RWPE2 (cell line): ENCODE measurements at regions not wholly inside any gene's neighbourhood (a gene's known extent, or its start where the extent isn't known, plus 50 kb on each side); places are given as distances from the start of the nearest gene placed in this dataset.
"Not testable (repeated sequence)": the region's sequence is repeated elsewhere in the genome, so short reads cannot be mapped to it uniquely, and the experiment has no call there.

Experiments
- ATAC-seq: fragments of 200-7000 bp; cut with Tn5 transposase; 3 replicates; pipeline ENCODE4 v1.9.1; 2021; ENCODE audit warnings: low read depth
- DNase-seq: peaks from one replicate; pipeline ENCODE4 v3.0.0-alpha.2; 2020; ENCODE audit warnings: low spot score
- H3K27ac ChIP-seq: fragments of 450-650 bp; 2 replicates; pipeline ENCODE4 v1.5.1; 2017; ENCODE audit warnings: mild to moderate bottlenecking; ENCODE audit not compliant: poor library complexity, severe bottlenecking
- H3K27me3 ChIP-seq: fragments of 250-450 bp; sonication (Bioruptor Pico); 2 replicates; pipeline ENCODE4 v1.5.1; 2021; ENCODE audit warnings: mild to moderate bottlenecking, moderate library complexity; ENCODE audit not compliant: insufficient read depth, poor library complexity, severe bottlenecking
- H3K36me3 ChIP-seq: fragments of 250-450 bp; sonication (Bioruptor Pico); 2 replicates; pipeline ENCODE4 v1.5.1; 2020; ENCODE audit warnings: low read depth, mild to moderate bottlenecking, moderate library complexity
- H3K4me1 ChIP-seq: fragments of 250-450 bp; sonication (Bioruptor Pico); 2 replicates; pipeline ENCODE4 v1.5.1; 2021; ENCODE audit warnings: mild to moderate bottlenecking, moderate library complexity; ENCODE audit not compliant: insufficient read depth, poor library complexity, severe bottlenecking
- H3K4me3 ChIP-seq: fragments of 250-450 bp; sonication (Bioruptor Pico); 2 replicates; pipeline ENCODE4 v1.5.1; 2021; ENCODE audit warnings: mild to moderate bottlenecking, moderate library complexity; ENCODE audit not compliant: severe bottlenecking
- H3K9me3 ChIP-seq: fragments of 250-450 bp; sonication (Bioruptor Pico); 2 replicates; pipeline ENCODE4 v1.5.1; 2021; ENCODE audit warnings: mild to moderate bottlenecking, moderate library complexity; ENCODE audit not compliant: severe bottlenecking
- CTCF ChIP-seq: fragments of 450-650 bp; IDR thresholded peaks from one replicate; pipeline ENCODE4 v1.5.1; 2017; ENCODE audit warnings: mild to moderate bottlenecking, moderate library complexity; ENCODE audit not compliant: poor library complexity, severe bottlenecking

- Histone ChIP-seq H3K4me3 (no peak overlapping the region), H3K27me3 (no peaks in the 10 kb centered on the region), H3K4me1 (peaks cover 11% of the 10 kb centered on the region), H3K27ac (peak overlapping the region; percentile 54), H3K9me3 (no peaks in the 10 kb centered on the region), H3K36me3 (no peaks in the 10 kb centered on the region)
- ATAC-seq (no peak), DNase-seq (no peak)
- no peak for TF ChIP-seq CTCF
Measured at GRCh38 chr1:221988829-221989228, 246.9 kb upstream of the DUSP10 start.

GRCh38 chr1:221987860-221988520, 246.1 kb upstream of the DUSP10 start:
- Histone ChIP-seq H3K27ac (peak overlapping the region; percentile 54), H3K9me3 (no peaks in the 10 kb centered on the region), H3K27me3 (no peaks in the 10 kb centered on the region), H3K4me1 (peaks cover 11% of the 10 kb centered on the region), H3K4me3 (no peak overlapping the region), H3K36me3 (no peaks in the 10 kb centered on the region)
- ATAC-seq: peak; percentile 79
- no peak for TF ChIP-seq CTCF
- DNase-seq: no peak

DNA sequence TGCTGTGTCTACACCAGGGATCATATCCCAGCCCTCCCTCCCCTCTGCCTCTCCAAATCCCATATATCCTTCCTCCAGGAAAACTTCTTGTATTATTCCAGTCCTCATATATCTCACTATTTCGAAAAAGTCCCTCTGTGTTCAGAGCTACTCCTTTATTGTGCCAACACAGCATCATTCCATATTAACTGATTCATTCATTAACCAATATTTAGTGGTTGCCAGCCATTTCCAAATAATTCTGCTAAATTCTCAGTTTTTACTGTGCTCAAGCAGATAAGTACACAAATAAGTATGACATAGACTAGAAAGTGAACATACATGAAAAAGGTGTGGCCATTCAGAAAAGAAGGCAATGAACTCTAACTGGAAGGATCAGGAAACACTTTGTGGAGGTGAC, 241.6 kb upstream of the DUSP10 start:
- Histone ChIP-seq H3K36me3 (no peaks in the 10 kb centered on the region), H3K27me3 (no peaks in the 10 kb centered on the region), H3K9me3 (no peaks in the 10 kb centered on the region), H3K4me3 (no peak overlapping the region), H3K27ac (no peak overlapping the region), H3K4me1 (peaks cover 11% of the 10 kb centered on the region)
- no peak for TF ChIP-seq CTCF
- DNase-seq (no peak), ATAC-seq (no peak)

DNA sequence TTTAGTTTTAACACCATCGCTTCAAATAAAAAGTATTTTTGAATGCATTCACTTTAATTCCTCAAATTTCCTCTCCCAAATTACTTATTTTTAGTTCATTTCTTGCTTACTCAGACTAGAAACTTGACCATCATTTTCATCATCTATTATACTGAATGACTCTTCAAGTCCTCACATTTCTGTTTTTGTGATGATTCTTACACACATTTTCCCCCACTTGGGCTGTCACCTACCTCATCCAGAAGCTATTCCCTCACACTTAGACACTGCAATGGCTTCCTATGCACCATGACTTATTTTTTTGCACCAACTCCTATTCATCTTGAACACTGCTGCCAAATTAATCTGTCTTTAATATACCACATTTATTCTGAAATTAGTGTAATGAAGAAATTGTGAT, 239.6 kb upstream of the DUSP10 start:
- Histone ChIP-seq H3K27me3 (no peaks in the 10 kb centered on the region), H3K27ac (no peak overlapping the region), H3K4me3 (no peak overlapping the region), H3K36me3 (no peaks in the 10 kb centered on the region), H3K9me3 (no peaks in the 10 kb centered on the region), H3K4me1 (no peaks in the 10 kb centered on the region)
- ATAC-seq (no peak), DNase-seq (no peak)
- TF ChIP-seq CTCF: no peak

DNA sequence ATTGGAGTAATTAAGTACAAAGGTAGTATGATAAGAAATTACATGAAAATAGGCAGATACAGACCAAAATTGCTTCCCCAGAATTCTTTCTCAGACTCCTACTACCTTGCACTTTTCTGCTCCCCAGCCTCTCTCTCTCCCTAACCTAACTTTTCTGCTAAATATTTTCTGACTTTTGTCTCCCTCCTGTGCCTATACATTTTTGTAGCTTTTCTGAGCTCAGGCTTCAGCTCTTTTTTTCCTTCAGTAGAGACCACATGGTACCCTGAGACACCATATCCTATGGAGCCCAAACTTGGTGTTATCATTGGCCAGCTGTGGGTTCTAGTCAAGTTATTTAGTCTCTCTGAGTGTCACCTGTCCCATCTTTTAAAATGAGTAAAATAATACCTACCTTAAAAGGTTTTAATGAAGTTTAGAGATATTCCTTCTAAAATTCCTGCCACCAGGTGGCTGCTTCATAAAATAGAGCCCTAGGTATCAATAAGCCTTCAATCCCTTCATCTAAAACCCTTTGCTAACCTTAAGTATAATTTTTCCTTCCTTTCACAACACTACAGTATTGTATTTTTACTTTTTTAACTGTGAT, 237.6 kb upstream of the DUSP10 start:
- TF ChIP-seq CTCF: peak; percentile 41
- ATAC-seq (no peak), DNase-seq (no peak)
- no peaks in the 10 kb centered on the region for H3K36me3 ChIP-seq
- no peaks in the 10 kb centered on the region for H3K9me3 ChIP-seq
- H3K27me3 ChIP-seq: no peaks in the 10 kb centered on the region
- H3K4me3 ChIP-seq: no peak overlapping the region
- H3K4me1 ChIP-seq: no peaks in the 10 kb centered on the region
- no peak overlapping the region for H3K27ac ChIP-seq

DNA sequence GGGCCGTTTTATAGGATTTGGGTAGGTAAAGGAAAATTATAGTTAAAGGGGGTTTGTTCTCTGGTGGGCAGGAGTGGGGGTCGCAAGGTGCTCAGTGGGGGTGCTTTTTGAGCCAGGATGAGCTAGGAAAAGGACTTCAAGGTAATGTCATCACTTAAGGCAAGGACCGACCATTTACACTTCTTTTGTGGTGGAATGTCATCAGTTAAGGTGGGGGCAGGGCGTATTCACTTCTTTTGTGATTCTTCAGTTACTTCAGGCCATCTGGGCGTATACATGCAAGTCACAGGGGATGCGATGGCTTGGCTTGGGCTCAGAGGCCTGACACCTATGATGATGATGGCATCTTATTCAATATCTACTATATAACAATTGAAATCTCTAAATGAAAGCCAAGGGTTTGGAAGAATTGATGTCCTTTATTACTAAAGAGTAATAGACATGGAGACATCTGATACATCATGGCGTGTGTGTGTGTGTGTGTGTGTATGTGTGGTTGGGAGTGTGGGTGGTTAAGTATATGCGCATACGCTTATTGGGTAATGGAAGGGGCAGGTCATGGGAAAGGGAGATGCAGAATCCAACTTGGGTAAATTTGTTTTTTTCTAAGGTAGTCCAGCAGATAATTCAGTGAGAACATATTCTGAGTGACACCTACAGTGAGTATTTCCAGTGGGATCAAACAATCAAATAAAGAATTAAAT, 236.9 kb upstream of the DUSP10 start:
- H3K36me3 ChIP-seq, ATAC-seq: not testable (repeated sequence)

GRCh38 chr1:221973787-221974186, 231.9 kb upstream of the DUSP10 start:
- not testable (repeated sequence) for H3K4me3 ChIP-seq, H3K27ac ChIP-seq, H3K4me1 ChIP-seq, H3K36me3 ChIP-seq, H3K9me3 ChIP-seq, H3K27me3 ChIP-seq, ATAC-seq, DNase-seq

More for the DNA sequence above, 236.9 kb upstream of the DUSP10 start:
- H3K4me3 ChIP-seq, H3K9me3 ChIP-seq, H3K4me1 ChIP-seq, DNase-seq, H3K27me3 ChIP-seq, H3K27ac ChIP-seq: not testable (repeated sequence)
